ENCODE measurements at regions not wholly inside any gene's neighbourhood (a gene's known extent, or its start where the extent isn't known, plus 50 kb on each side); places are given as distances from the start of the nearest gene placed in this dataset.

GRCh38 chr5:156109317-156110023 lies 217.5 kb upstream of the SGCD start:
- Histone ChIP-seq H3K4me2 (ENCODE audit: insufficient read depth in 1 of 2, low read depth in 2 of 2, low read length in 2 of 2) (no peak overlapping the region), H4K91ac (replicated peaks; ENCODE audit: insufficient read length, low read length) (no peak overlapping the region), H4K5ac (ENCODE audit: insufficient read length, low read depth, low read length) (no peak overlapping the region), H3K36me3 (ENCODE audit: control insufficient read depth in 2 of 4, insufficient read depth in 4 of 4, low read length in 3 of 4) (no peaks in the 10 kb centered on the region), H4K20me1 (replicated peaks in 1 of 2; ENCODE audit: control insufficient read depth in 1 of 2, insufficient read depth in 2 of 2, low read length in 2 of 2) (no peaks in the 10 kb centered on the region), H3K23me2 (ENCODE audit: low read depth, low read length) (no peaks in the 10 kb centered on the region), H2AK5ac (ENCODE audit: low read depth, low read length) (no peak overlapping the region), H3K79me2 (ENCODE audit: control insufficient read depth in 1 of 2, insufficient read depth in 2 of 2, low read length in 2 of 2) (no peaks in the 10 kb centered on the region), H3K18ac (ENCODE audit: extremely low read depth, low read length) (no peak overlapping the region), H3K27ac (ENCODE audit: low read depth, low read length) (no peak overlapping the region), H3K4me3 (ENCODE audit: extremely low read depth in 1 of 4, insufficient read depth in 2 of 4, low read depth in 3 of 4, low read length in 4 of 4) (no peak overlapping the region), H2AFZ (ENCODE audit: low read length) (no peak overlapping the region), H4K8ac (ENCODE audit: extremely low read depth, insufficient read depth, low read length) (no peak overlapping the region), H3K56ac (replicated peaks; ENCODE audit: insufficient read length, low read depth, low read length) (no peak overlapping the region), H3K9ac (replicated peaks in 1 of 4; ENCODE audit: extremely low read depth in 1 of 4, low read depth in 3 of 4, low read length in 3 of 4) (no peak overlapping the region), H2BK5ac (ENCODE audit: low read depth, low read length) (no peak overlapping the region), H3K4ac (replicated peaks; ENCODE audit: insufficient read length, low read depth, low read length) (no peak overlapping the region), H2BK12ac (ENCODE audit: low read depth, low read length) (no peak overlapping the region), H2BK120ac (replicated peaks; ENCODE audit: low read depth, low read length) (no peak overlapping the region), H3K27me3 (replicated peaks in 1 of 4; ENCODE audit: control insufficient read depth in 3 of 4, extremely low read depth in 1 of 4, insufficient read depth in 3 of 4, low read length in 3 of 4) (no peaks in the 10 kb centered on the region), H3K23ac (ENCODE audit: insufficient read length) (no peak overlapping the region), H3K14ac (ENCODE audit: insufficient read length) (no peak overlapping the region), H3K79me1 (ENCODE audit: low read depth, low read length) (no peaks in the 10 kb centered on the region), H2BK20ac (ENCODE audit: low read length) (no peak overlapping the region), H2BK15ac (ENCODE audit: low read length) (no peak overlapping the region), H3K9me3 (ENCODE audit: insufficient read depth in 2 of 2, low read depth in 1 of 2, low read length in 1 of 2) (no peaks in the 10 kb centered on the region), H3K4me1 (replicated peaks in 1 of 4; ENCODE audit: control insufficient read depth in 3 of 4, insufficient read depth in 4 of 4, low read length in 3 of 4) (peaks cover 0 to 5% (median 0%) of the 10 kb centered on the region in 4 experiments; a peak in 1 of 7 replicates)
- DNase-seq (ENCODE audit: low read depth in 1 of 2, low spot score in 2 of 2), result no peak
- ChIA-PET POLR2A (ENCODE audit: partially characterized antibody) (no interaction called here), CTCF (ENCODE audit: partially characterized antibody) (interaction anchor here (0.6 kb wide), 1 partner anchor 49 kb away, joined by 3 read pairs; no protein-coding TSS in a partner anchor)
- WGBS, 2 experiments (ENCODE audit: extremely low coverage in 1 of 2, insufficient coverage in 1 of 2, insufficient read length in 1 of 2, insufficient replicate concordance in 2 of 2, low coverage in 1 of 2, low lambda C conversion rate in 2 of 2, missing lambda C conversion rate in 1 of 2), result 97% methylated on average over 2 of the region's 2 CpGs; no CpG with 5 or more reads in 1 of the 2 experiments
- no peak for FAIRE-seq
- TF ChIP-seq SRF (IDR thresholded peaks at IDR 0.05; ENCODE audit: low read depth, low read length), result no peak
- no peak for TF ChIP-seq CBX8 (IDR thresholded peaks at IDR 0.05; ENCODE audit: borderline replicate concordance, low read depth, low read length)
- TF ChIP-seq SUZ12 (IDR thresholded peaks at IDR 0.05; ENCODE audit: low read length), result no peak
- no peak for TF ChIP-seq USF2 (IDR thresholded peaks at IDR 0.05; ENCODE audit: low read length)
- no peak for TF ChIP-seq CTBP2 (IDR thresholded peaks at IDR 0.05; ENCODE audit: borderline replicate concordance, insufficient read depth, insufficient read length, low read length)
- no peak for TF ChIP-seq TAF7 (optimal IDR thresholded peaks at IDR 0.05; ENCODE audit: borderline replicate concordance, low read depth, low read length)
- TF ChIP-seq TBP (IDR thresholded peaks at IDR 0.05; ENCODE audit: low read depth, low read length), result no peak
- no peak for TF ChIP-seq BACH1 (IDR thresholded peaks at IDR 0.05; ENCODE audit: low read length)
- no peak for TF ChIP-seq CBX5 (IDR thresholded peaks at IDR 0.05; ENCODE audit: low read depth, low read length)
- TF ChIP-seq GTF2F1 (IDR thresholded peaks at IDR 0.05; ENCODE audit: borderline replicate concordance, low read depth, low read length), result no peak
- no peak for TF ChIP-seq YY1 (IDR thresholded peaks at IDR 0.05; ENCODE audit: low read depth, low read length)
- TF ChIP-seq POLR2AphosphoS5 (IDR thresholded peaks at IDR 0.05; ENCODE audit: low read depth, low read length), result no peak
- TF ChIP-seq NANOG (IDR thresholded peaks at IDR 0.05; ENCODE audit: insufficient read depth, low read depth, low read length, poor library complexity, severe bottlenecking), result no peak

Measured in H1 (cell line).